ENCODE measurements at regions not wholly inside any gene's neighbourhood (a gene's known extent, or its start where the extent isn't known, plus 50 kb on each side); places are given as distances from the start of the nearest gene placed in this dataset.

DNA sequence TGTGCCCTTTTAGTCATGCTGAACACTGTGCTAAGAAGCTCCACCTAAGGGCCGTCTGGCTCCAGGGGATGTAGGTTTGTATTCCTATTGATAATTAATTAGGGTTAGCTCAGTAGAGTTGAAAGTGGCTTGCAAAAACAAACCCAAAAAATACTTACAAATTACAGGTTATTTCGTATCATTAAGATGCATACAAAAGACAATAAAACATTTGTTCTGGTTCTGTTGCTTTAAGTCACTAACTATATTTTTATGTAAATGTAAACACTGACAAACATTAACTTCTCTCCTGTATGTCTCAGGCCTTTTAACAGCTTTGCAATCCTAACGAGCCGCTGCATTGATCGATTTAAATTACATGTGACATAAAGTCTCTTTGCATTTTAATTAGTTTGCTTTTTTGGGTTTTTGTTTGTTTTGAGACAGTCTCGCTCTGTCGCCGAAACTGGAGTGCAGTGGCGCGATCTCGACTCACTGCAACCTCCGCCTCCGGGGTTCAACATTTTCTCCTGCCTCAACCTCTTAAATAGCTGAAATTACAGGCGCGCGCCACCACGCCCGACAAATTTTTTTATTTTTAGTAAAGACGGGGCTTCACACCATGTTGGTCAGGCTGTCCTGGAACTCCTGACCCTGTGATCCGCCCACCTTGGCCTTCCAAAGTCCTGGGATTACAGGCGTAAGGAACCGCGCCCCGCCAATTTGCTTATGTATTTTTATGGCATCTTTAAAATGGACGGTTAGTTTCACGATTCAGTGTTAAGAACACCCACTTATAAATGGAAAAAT is 110.9 kb downstream of the HFE start:
- peak; percentile 58 for DNase-seq

DNA sequence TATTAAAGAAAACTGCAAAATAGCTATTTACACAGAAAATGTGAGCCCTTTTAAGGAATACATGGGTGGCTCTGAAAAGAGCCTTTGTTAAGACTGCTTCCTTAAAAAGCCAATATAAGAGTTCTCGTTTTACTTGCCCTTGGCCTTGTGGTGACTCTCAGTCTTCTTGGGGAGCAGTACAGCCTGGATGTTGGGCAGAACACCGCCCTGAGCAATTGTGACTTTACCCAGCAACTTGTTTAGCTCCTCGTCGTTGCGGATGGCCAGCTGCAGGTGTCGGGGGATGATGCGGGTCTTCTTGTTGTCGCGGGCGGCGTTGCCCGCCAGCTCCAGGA is 111.5 kb downstream of the HFE start:
- DNase-seq, result no peak

DNA sequence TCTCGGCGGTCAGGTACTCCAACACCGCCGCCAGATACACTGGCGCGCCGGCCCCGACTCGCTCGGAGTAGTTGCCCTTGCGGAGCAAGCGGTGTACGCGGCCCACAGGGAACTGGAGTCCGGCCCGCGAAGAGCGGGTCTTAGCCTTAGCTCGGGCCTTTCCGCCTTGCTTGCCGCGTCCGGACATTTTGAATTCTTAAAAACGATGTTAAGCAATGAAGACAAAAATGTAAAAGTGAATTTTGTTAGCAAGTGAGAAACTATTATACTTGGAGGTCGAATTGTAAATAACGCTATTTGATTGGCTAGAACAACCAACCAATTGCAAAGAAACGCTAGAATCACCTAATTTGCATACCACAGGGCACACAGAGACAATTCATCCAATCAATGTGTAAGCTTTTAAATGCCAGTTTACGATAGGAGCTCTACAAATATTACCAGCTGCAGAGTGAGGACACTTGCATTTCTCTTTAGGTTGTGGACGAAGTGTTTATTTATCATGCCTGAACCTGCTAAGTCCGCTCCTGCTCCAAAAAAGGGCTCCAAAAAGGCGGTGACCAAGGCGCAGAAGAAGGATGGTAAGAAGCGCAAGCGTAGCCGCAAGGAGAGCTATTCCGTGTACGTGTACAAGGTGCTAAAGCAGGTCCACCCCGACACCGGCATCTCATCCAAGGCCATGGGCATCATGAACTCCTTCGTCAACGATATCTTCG is 112.0 kb downstream of the HFE start:
- peak; percentile 95 for DNase-seq

DNA sequence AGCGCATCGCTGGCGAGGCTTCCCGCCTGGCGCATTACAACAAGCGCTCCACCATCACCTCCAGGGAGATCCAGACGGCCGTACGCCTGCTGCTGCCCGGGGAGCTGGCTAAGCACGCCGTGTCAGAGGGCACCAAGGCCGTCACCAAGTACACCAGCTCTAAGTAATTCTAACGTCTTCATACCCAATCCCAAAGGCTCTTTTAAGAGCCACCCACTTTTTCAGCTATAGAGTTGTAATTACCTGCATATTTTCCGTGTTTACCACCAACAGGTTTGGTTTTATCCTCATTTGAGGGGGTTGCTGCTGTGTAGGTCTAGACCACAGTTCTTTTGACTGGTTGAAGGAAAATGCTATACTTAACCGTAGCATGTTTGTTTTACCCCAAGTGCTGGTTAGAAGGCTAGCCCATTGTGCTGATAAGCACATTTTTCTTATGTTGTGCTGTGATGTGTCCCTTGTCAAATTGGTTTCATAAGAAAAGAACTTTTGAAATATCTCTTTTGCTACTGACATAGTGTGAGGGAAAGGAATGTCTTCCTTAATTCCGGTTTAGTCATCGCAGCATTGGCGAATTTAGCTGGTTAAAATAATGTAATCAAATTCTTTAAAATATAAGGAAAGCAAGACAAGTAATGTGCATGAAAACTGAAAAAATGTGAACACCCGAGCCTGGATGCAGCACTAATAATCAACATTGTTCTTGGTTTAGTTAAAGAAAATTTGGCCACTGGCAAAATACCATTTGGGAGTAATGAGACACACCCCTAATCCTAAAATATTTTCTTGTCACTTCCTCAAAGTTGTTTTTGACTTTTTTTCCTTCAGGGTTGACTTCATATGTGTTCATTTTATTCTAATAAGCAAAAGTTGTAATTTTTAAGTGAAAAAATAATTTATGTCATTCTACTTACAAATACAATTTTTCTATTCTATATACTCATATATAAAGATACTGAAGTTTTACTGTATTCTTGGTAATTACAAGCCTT is 112.8 kb downstream of the HFE start:
- peak; percentile 57 for DNase-seq

GRCh38 chr6:26200918-26201721 is 113.9 kb downstream of the HFE start:
- no peak for DNase-seq

DNA sequence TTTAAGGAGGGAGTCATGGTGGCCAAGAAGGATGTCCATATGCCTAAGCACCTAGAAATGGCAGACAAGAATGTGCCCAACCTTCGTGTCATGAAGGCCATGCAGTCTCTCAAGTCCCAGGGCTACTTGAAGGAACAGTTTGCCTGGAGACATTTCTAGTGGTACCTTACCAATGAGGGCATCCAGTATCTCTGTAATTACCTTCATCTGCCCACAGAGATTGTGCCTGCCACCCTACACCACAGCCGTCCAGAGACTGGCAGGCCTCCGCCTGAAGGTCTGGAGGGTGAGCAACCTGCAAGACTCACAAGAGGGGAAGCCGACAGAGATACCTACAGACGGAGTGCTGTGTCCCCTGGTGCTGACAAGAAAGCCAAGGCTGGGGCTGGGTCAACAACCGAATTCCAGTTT is 115.0 kb downstream of the HFE start:
- DNase-seq, result no peak

DNA sequence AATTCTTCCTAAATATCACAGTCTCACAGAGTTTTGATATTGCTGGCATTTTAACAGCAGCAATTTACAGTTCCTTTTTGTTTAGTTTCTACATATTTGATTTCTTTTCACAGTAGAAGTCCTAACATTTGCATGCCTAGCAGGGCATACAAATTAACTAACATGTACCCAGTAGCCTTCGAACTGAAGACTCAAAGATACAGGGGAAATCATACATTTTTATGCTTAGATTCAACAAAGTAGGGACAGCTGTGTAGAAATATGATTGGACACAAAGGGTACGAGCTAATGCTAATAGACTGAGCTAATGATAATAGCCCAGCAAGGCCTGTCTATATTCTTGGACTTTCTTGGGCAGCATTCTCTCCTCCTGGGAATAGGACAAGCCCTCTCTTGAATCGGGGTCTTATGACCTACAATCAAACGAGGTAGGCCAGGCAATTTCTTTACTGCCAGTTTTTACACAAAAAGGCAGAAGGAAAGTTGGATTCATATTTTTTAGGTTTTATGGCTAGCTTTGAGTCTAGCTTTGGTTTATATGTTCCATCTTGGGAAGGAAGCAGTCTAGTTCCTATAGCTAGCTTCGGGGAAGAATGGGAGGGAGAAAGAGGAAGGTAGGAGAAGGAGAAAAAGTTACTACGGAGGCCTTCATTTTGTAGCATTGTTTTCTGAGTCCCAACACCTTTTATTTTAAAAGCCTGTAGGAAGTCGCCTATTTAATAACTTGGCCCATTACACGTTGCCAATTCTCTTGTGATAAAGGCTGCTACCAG is 115.8 kb downstream of the HFE start:
- no peak for DNase-seq

DNA sequence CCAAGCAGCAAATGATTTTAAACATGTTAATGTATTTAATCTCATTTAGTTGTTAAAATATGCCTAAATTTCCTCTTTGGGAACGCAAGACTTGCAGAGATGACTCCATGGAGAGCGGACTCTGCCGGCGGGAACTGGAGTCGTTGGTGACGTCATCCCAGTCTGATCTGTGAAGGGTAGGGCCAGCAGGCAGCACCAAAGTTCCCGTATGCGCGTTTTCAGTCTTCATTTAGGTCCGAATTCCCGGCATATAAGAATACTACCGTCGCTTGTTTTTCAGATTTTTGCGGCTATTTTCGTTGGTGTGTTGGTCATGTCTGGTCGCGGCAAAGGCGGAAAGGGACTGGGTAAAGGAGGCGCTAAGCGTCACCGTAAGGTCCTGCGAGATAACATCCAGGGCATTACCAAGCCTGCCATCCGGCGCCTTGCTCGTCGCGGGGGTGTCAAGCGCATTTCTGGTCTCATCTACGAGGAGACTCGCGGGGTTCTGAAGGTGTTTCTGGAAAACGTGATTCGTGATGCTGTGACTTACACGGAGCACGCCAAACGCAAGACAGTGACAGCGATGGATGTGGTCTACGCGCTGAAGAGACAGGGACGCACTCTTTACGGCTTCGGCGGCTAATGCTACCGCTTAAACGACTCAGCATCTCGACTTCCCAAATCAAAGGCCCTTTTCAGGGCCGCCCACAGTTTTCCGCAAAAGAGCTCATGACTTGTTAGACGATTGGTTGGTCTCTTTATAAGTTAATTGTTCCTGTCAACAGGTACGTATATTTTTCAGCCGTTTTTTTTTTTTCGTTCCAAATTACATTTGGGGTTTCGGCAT is 117.3 kb downstream of the HFE start:
- peak; percentile 99 for DNase-seq

DNA sequence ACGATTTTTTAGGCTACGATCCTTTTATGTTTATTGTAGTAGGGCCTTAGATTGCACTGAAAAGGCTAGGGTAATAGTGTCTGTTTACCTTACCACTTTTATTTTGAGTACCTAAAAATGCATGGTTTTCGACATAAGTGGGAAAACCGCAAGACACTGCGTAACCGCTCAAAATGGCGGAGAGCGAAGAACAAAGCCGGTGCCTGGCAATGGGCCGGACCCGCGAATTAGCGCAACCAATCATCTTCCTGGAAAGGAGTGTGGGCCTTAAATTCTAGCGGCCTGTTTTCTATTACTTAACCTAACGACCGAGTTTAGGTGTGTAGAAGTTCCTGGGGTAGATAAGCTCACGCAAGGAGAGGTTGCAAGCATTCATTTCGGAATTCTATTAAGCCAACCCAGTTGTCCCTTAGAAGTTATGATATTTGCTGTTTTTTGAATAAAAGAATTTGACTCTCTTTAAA is 118.0 kb downstream of the HFE start:
- peak; percentile 94 for DNase-seq

GRCh38 chr6:26205625-26206574 is 118.7 kb downstream of the HFE start:
- DNase-seq, result peak; percentile 92

DNA sequence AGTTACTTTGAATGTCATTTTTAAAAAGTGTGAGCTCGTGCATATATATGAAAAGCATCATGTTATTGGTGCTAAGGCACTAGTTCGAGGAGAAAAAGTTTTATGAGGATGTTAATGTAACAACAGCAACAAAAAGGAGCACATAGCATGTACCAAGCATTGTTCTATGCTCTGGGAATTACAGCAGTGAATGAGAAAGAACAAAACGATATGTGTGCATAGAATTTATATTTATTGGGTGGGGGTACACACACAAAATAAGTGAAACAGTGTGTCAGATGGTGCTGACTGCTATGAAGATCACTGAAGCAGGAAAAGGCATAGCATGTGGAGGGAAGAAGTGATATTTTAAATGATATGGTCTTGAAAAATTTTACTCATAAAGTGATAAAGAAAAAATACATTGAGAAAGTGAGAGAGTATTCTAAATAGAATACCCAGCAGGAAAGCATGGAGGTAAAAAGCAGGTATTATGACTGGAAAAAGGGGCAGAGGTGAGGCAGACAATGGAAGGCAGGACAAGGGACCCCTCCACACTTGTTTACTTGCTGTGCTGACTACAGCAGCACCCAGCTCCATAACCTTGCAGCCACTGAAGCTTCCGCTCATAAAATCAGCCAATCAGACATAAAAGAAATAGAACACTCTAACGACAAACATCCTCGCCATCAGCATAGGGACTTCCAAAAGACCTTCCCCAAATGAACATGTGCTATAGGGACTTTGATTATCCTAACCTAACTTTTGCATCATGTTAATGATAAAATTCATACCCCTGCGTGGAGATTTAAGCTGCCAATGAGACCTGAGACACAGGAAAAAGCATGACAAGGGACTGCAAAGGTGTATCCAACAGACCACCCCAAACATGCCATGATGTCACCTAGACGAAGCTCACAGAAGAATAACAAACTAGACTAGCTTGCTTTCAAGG is 119.9 kb downstream of the HFE start:
- DNase-seq, result no peak

GRCh38 chr6:26211963-26212362 is 124.7 kb downstream of the HFE start:
- DNase-seq, result no peak

GRCh38 chr6:26213334-26214075 is 126.3 kb downstream of the HFE start:
- no peak for DNase-seq

GRCh38 chr6:26214803-26215584 is 127.8 kb downstream of the HFE start:
- no peak for DNase-seq

- peak; percentile 40 for DNase-seq
These were observed 128.5 kb downstream of the HFE start for GRCh38 chr6:26215585-26216358.

Data from dermis blood vessel endothelial cell (primary cell).